ENCODE measurements at regions not wholly inside any gene's neighbourhood (a gene's known extent, or its start where the extent isn't known, plus 50 kb on each side); places are given as distances from the start of the nearest gene placed in this dataset.
"Not testable (repeated sequence)": the region's sequence is repeated elsewhere in the genome, so short reads cannot be mapped to it uniquely, and the experiment has no call there.

- Histone ChIP-seq H3K27ac (replicated peaks) (no peak overlapping the region), H3K4me3 (no peak overlapping the region), H3K36me3 (no peaks in the 10 kb centered on the region), H3K4me1 (peaks cover 7% of the 10 kb centered on the region), H3K9me3 (replicated peaks) (peaks cover 3% of the 10 kb centered on the region), H3K27me3 (ENCODE audit: low read depth) (no peaks in the 10 kb centered on the region)
- TF ChIP-seq, protein P1, sequence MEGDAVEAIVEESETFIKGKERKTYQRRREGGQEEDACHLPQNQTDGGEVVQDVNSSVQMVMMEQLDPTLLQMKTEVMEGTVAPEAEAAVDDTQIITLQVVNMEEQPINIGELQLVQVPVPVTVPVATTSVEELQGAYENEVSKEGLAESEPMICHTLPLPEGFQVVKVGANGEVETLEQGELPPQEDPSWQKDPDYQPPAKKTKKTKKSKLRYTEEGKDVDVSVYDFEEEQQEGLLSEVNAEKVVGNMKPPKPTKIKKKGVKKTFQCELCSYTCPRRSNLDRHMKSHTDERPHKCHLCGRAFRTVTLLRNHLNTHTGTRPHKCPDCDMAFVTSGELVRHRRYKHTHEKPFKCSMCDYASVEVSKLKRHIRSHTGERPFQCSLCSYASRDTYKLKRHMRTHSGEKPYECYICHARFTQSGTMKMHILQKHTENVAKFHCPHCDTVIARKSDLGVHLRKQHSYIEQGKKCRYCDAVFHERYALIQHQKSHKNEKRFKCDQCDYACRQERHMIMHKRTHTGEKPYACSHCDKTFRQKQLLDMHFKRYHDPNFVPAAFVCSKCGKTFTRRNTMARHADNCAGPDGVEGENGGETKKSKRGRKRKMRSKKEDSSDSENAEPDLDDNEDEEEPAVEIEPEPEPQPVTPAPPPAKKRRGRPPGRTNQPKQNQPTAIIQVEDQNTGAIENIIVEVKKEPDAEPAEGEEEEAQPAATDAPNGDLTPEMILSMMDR (IDR thresholded peaks at IDR 0.05; ENCODE audit: borderline replicate concordance): no peak
- DNase-seq: no peak
- intact Hi-C loops (cut with micrococcal nuclease): no loop called here
Measured at GRCh38 chr1:172849653-172850052, 190.8 kb downstream of the FASLG start.

GRCh38 chr1:172851077-172851476 lies 192.2 kb downstream of the FASLG start:
- DNase-seq: no peak
- no peaks in the 10 kb centered on the region for H3K27me3 ChIP-seq (ENCODE audit: low read depth)
- no peak overlapping the region for H3K4me3 ChIP-seq
- intact Hi-C loops (cut with micrococcal nuclease): no loop called here
- no peak overlapping the region for H3K27ac ChIP-seq (replicated peaks)
- H3K9me3 ChIP-seq (replicated peaks): peaks cover 3% of the 10 kb centered on the region
- TF ChIP-seq, protein P1 (IDR thresholded peaks at IDR 0.05; ENCODE audit: borderline replicate concordance): no peak
- no peaks in the 10 kb centered on the region for H3K36me3 ChIP-seq
- H3K4me1 ChIP-seq: no peaks in the 10 kb centered on the region

- Histone ChIP-seq H3K27me3 (ENCODE audit: low read depth) (no peaks in the 10 kb centered on the region), H3K9me3 (replicated peaks) (peaks cover 3% of the 10 kb centered on the region), H3K27ac (replicated peaks) (no peak overlapping the region), H3K4me1 (no peaks in the 10 kb centered on the region), H3K4me3 (no peak overlapping the region), H3K36me3 (no peaks in the 10 kb centered on the region)
- TF ChIP-seq, protein P1 (IDR thresholded peaks at IDR 0.05; ENCODE audit: borderline replicate concordance): no peak
- DNase-seq: no peak
- intact Hi-C loops (cut with micrococcal nuclease): no loop called here
Measured at GRCh38 chr1:172851856-172852255, 193.0 kb downstream of the FASLG start.

DNA sequence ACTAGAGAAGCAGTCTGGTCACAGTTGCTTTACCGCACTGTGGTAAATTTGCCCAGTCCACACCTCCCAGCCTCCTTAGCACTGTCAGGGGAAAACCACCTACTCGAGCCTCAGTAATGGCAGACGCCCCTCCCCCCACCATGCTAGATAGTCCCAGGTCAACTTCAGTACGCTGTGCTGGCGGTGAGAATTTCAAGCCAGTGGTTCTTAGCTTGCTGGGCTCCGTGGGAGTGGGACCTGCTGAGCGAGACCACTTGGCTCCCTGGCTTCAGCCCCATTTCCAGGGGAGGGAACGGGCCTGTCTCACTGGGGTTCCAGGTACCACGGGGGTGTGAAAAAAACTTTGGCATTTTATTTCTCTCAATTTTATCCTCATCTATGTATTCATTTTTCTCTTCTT lies 194.8 kb downstream of the TNFSF18 start:
- H3K4me1 ChIP-seq; DNase-seq; H3K27me3 ChIP-seq (ENCODE audit: low read depth); H3K27ac ChIP-seq (replicated peaks); H3K4me3 ChIP-seq; H3K36me3 ChIP-seq; intact Hi-C loops (cut with micrococcal nuclease): not testable (repeated sequence)
- H3K9me3 ChIP-seq (replicated peaks): peaks cover 10% of the 10 kb centered on the region

GRCh38 chr1:172863031-172863430 lies 187.7 kb downstream of the TNFSF18 start:
- intact Hi-C loops (cut with micrococcal nuclease): no loop called here
- Histone ChIP-seq H3K27ac (replicated peaks) (no peak overlapping the region), H3K27me3 (ENCODE audit: low read depth) (no peaks in the 10 kb centered on the region), H3K9me3 (replicated peaks) (peaks cover 34% of the 10 kb centered on the region), H3K4me3 (no peak overlapping the region), H3K36me3 (no peaks in the 10 kb centered on the region), H3K4me1 (no peaks in the 10 kb centered on the region)
- TF ChIP-seq, protein P1 (IDR thresholded peaks at IDR 0.05; ENCODE audit: borderline replicate concordance): no peak
- DNase-seq: no peak

GRCh38 chr1:172867216-172867818 lies 183.4 kb downstream of the TNFSF18 start:
- no peak overlapping the region for H3K4me3 ChIP-seq
- H3K27ac ChIP-seq (replicated peaks): no peak overlapping the region
- no peaks in the 10 kb centered on the region for H3K4me1 ChIP-seq
- H3K36me3 ChIP-seq: no peaks in the 10 kb centered on the region
- TF ChIP-seq, protein P1 (IDR thresholded peaks at IDR 0.05; ENCODE audit: borderline replicate concordance): no peak
- no peaks in the 10 kb centered on the region for H3K27me3 ChIP-seq (ENCODE audit: low read depth)
- peaks cover 18% of the 10 kb centered on the region for H3K9me3 ChIP-seq (replicated peaks)
- DNase-seq: no peak
- intact Hi-C loops (cut with micrococcal nuclease): no loop called here

All from left ventricle myocardium inferior (tissue), 1 donor.